SK-N-SH (cell line): ENCODE measurements at regions not wholly inside any gene's neighbourhood (a gene's known extent, or its start where the extent isn't known, plus 50 kb on each side); places are given as distances from the start of the nearest gene placed in this dataset.

Source experiments
- CTCF ChIA-PET: fragments of 300-600, 350-600 bp; formaldehyde crosslinking; extraction: SDS; loops from one replicate; lab custom pipeline; 2021; lab: Yijun Ruan, JAX
- POLR2A ChIA-PET: fragments of 350-600 bp; sonication (Branson Sonifier 250); formaldehyde crosslinking; extraction: SDS; loops from one replicate; lab custom pipeline; 2020; ENCODE audit warnings: antibody characterized with exemption, inconsistent platforms; lab: Yijun Ruan, JAX
- DNase-seq: peaks from one replicate; pipeline ENCODE4 v3.0.0; 2012
- H2AFZ ChIP-seq: fragments of 200-600 bp; sonication (generic); 2 replicates; pipeline ENCODE4 v1.8.1; 2016; ENCODE audit warnings: antibody characterized with exemption, mild to moderate bottlenecking, low read depth
- H3F3A ChIP-seq: fragments of 200-600 bp; sonication (generic); replicated peaks from 2 replicates; pipeline ENCODE3; 2016; ENCODE audit warnings: antibody characterized with exemption, mild to moderate bottlenecking; ENCODE audit not compliant: insufficient read depth
- H3K27ac ChIP-seq, 2 experiments: fragments of 200-500 bp in 1 of 2; fragments of 200-600 bp in 1 of 2; sonication (Bioruptor generic) in 1 of 2; sonication (generic), shearing (Covaris generic) in 1 of 2; 2 replicates each; pipeline versions ENCODE4 v1.5.1 to v1.6.1; 2014 to 2016; ENCODE audit warnings: low read depth in 2 of 2, inconsistent platforms in 1 of 2, low read length in 1 of 2, mild to moderate bottlenecking in 1 of 2, mixed read lengths in 1 of 2
- H3K27me3 ChIP-seq: fragments of 200-600 bp; sonication (generic), shearing (Covaris generic); 2 replicates; pipeline ENCODE4 v1.6.1; 2016; ENCODE audit warnings: mixed run types; ENCODE audit not compliant: insufficient read depth
- H3K36me3 ChIP-seq, 2 experiments: fragments of 200-500 bp in 1 of 2; fragments of 200-600 bp in 1 of 2; sonication (Bioruptor generic) in 1 of 2; sonication (generic) in 1 of 2; replicated peaks in 1 of 2; 2 replicates each; pipeline versions ENCODE3 to v1.5.1; 2014 to 2016; ENCODE audit warnings: low read length in 1 of 2, mild to moderate bottlenecking in 1 of 2; ENCODE audit not compliant: insufficient read depth in 2 of 2, control insufficient read depth in 1 of 2
- H3K4me1 ChIP-seq, 2 experiments: fragments of 200-500 bp in 1 of 2; fragments of 200-600 bp in 1 of 2; sonication (Bioruptor generic) in 1 of 2; sonication (generic), shearing (Covaris generic) in 1 of 2; 2 replicates each; pipeline versions ENCODE4 v1.5.1 to v1.6.1; 2014 to 2016; ENCODE audit warnings: low read depth in 1 of 2, low read length in 1 of 2, mixed run types in 1 of 2; ENCODE audit not compliant: insufficient read depth in 2 of 2, control insufficient read depth in 1 of 2
- H3K4me2 ChIP-seq: fragments of 200-600 bp; sonication (generic), shearing (Covaris generic); 2 replicates; pipeline ENCODE4 v1.6.1; 2017; ENCODE audit warnings: mixed run types
- H3K4me3 ChIP-seq, 2 experiments: fragments of 200-500 bp in 1 of 2; fragments of 200-600 bp in 1 of 2; sonication (Bioruptor generic) in 1 of 2; sonication (generic), shearing (Covaris generic) in 1 of 2; 2 replicates each; pipeline versions ENCODE4 v1.5.1 to v1.8.1; 2014 to 2016; ENCODE audit warnings: low read depth in 2 of 2, inconsistent platforms in 1 of 2, low read length in 1 of 2, mild to moderate bottlenecking in 1 of 2, mixed read lengths in 1 of 2, moderate library complexity in 1 of 2
- H3K79me2 ChIP-seq: fragments of 200-600 bp; sonication (generic); 2 replicates; pipeline ENCODE4 v1.8.1; 2017; ENCODE audit warnings: mild to moderate bottlenecking; ENCODE audit not compliant: insufficient read depth
- H3K9ac ChIP-seq: fragments of 200-600 bp; sonication (generic); 2 replicates; pipeline ENCODE4 v1.6.1; 2017; ENCODE audit warnings: mixed run types
- H3K9me2 ChIP-seq: fragments of 200-600 bp; sonication (generic); 2 replicates; pipeline ENCODE4 v1.6.1; 2017; ENCODE audit warnings: mixed run types
- H3K9me3 ChIP-seq: fragments of 200-600 bp; sonication (generic); 2 replicates; pipeline ENCODE4 v1.6.1; 2017; ENCODE audit warnings: mixed run types, mild to moderate bottlenecking, moderate library complexity
- H4K20me1 ChIP-seq: fragments of 200-600 bp; sonication (generic); 2 replicates; pipeline ENCODE4 v1.6.1; 2017; ENCODE audit warnings: mild to moderate bottlenecking, mixed run types; ENCODE audit not compliant: insufficient read depth
- EP300 ChIP-seq, 2 experiments: IDR thresholded peaks; 2 replicates each; pipeline versions ENCODE4 v1.4.0 to v1.6.1; 2012; ENCODE audit warnings: borderline replicate concordance in 1 of 2, low read depth in 1 of 2, low read length in 1 of 2
- MAX ChIP-seq: IDR thresholded peaks from 2 replicates; pipeline ENCODE4 v1.4.0; 2012; ENCODE audit warnings: low read depth
- POLR2AphosphoS5 ChIP-seq: IDR thresholded peaks from 2 replicates; pipeline ENCODE4 v1.6.1; 2012; ENCODE audit warnings: low read depth, low read length
- RCOR1 ChIP-seq: fragments of 150-350 bp; IDR thresholded peaks from 2 replicates; pipeline ENCODE4 v1.6.1; 2017; ENCODE audit warnings: antibody characterized with exemption, low read length
- RXRA ChIP-seq: IDR thresholded peaks from 2 replicates; pipeline ENCODE4 v1.4.0; 2012; ENCODE audit warnings: low read depth, mild to moderate bottlenecking, borderline replicate concordance
- SMC3 ChIP-seq: IDR thresholded peaks from 2 replicates; pipeline ENCODE4 v1.6.1; 2012; ENCODE audit warnings: low read depth, low read length, improper control_type of control experiment
- ZBTB33 ChIP-seq: IDR thresholded peaks from 2 replicates; pipeline ENCODE4 v1.4.0; 2012; ENCODE audit warnings: low read depth, borderline replicate concordance
- WGBS: methylation state at CpG from one replicate; pipeline ENCODE4 v1.1.6; 2017; ENCODE audit warnings: low lambda C conversion rate; 5-methylcytosine and 5-hydroxymethylcytosine counted together

GRCh38 chr6:149139782-149140136, 177.8 kb upstream of the TAB2 start:
- Histone ChIP-seq H3F3A (no peaks in the 10 kb centered on the region), H3K9ac (no peak overlapping the region), H3K36me3 (no peaks in the 10 kb centered on the region), H3K27me3 (no peaks in the 10 kb centered on the region), H3K4me3 (no peak overlapping the region), H3K9me3 (no peaks in the 10 kb centered on the region; the same call in 1 of the 2 replicates), H3K9me2 (no peaks in the 10 kb centered on the region), H3K27ac (no peak overlapping the region), H3K4me2 (no peak overlapping the region), H4K20me1 (no peaks in the 10 kb centered on the region), H3K4me1 (peaks cover 0 to 5% of the 10 kb centered on the region in 2 experiments; a peak in 2 of 4 replicates), H3K79me2 (no peaks in the 10 kb centered on the region), H2AFZ (no peak overlapping the region)
- no peak for DNase-seq
- ChIA-PET POLR2A (no interaction called here), CTCF (no interaction called here)
- TF ChIP-seq RXRA (no peak), SMC3 (no peak), EP300 (IDR thresholded peaks at IDR 0.05; ENCODE audit: borderline replicate concordance in 1 of 2, low read depth in 1 of 2, low read length in 1 of 2) (no peak)

GRCh38 chr6:149140137-149140909, 177.2 kb upstream of the TAB2 start:
- 77% methylated on average over 12 of the region's 12 CpGs for WGBS

More at GRCh38 chr6:149140137-149140909, 177.2 kb upstream of the TAB2 start:
- CTCF ChIA-PET: no interaction called here
- no peak overlapping the region for H3K4me2 ChIP-seq
- no peaks in the 10 kb centered on the region for H3K79me2 ChIP-seq
- no peak for DNase-seq
- H4K20me1 ChIP-seq: no peaks in the 10 kb centered on the region
- H3K36me3 ChIP-seq: no peaks in the 10 kb centered on the region
- no peaks in the 10 kb centered on the region for H3K27me3 ChIP-seq
- H3K9ac ChIP-seq: no peak overlapping the region
- H2AFZ ChIP-seq: no peak overlapping the region
- peaks cover 0 to under 1% of the 10 kb centered on the region in 2 experiments; a peak in 2 of 4 replicates for H3K4me1 ChIP-seq
- no peaks in the 10 kb centered on the region for H3K9me2 ChIP-seq
- H3K27ac ChIP-seq: no peak overlapping the region
- no peaks in the 10 kb centered on the region; the same call in 1 of the 2 replicates for H3K9me3 ChIP-seq
- no peaks in the 10 kb centered on the region for H3F3A ChIP-seq
- POLR2A ChIA-PET: no interaction called here
- TF ChIP-seq RCOR1: no peak
- TF ChIP-seq POLR2AphosphoS5: no peak
- no peak for TF ChIP-seq MAX
- no peak for TF ChIP-seq ZBTB33
- no peak overlapping the region for H3K4me3 ChIP-seq
